Activated CD8-positive, alpha-beta memory T cell treated with anti-CD3 and anti-CD28 coated beads, Interleukin-2, amount 50 U/mL, for 48 hours (primary cell): ENCODE measurements at regions not wholly inside any gene's neighbourhood (a gene's known extent, or its start where the extent isn't known, plus 50 kb on each side); places are given as distances from the start of the nearest gene placed in this dataset.

ENCODE experiments used
- DNase-seq: peaks from one replicate; pipeline ENCODE4 v3.0.0-alpha.2; 2020

DNA sequence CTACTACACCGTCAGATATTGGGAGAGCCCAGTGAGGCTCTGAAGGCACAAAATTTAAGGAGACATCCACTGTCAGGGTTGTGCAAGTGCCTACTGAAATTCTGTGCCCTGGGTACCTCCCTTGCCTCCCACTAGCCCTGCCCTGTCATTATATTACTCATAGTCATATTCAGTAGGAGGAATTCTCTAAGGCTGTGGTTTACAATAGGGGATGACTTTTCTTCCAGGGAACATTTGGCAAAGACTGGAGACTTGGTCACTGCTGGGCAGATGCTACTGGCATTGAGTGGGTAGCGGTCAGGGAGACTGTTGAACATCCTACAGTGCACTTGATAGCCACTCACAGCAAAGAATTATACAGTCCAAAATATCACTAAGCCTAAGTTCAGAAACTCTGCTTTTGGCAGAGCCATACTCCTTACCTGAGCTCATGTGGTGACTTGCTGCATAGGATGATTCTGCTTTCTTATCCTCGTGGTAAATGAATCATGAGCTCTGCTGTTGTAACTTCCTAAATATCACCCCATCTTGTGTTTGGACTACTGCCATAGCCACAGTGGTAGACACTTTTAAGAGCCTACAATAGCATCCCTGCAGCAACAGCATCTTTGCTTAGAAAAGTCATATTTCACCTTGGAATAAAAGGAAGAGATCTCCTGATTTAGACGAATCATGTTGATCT lies 563.4 kb upstream of the PLXNA2 start:
- DNase-seq = no peak

DNA sequence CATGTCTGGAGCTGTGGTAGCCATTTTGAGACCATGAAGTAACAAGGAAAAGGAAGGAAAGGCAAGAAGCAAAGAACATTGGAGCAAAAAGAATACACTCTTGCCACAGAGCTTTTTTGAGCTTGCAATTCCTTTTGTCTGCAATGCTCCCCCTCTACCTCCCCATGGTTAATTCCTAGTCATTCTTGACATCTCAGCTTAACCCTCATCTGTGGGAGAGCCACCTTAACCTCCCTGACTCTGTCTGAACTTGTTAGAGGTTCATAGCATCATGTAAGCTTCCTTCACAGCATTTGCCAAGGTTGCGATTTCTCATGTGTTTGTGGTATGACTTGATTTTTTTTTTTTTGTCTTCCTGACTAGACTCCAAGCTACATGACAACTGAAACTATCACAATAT lies 564.1 kb upstream of the PLXNA2 start:
- DNase-seq = no peak

DNA sequence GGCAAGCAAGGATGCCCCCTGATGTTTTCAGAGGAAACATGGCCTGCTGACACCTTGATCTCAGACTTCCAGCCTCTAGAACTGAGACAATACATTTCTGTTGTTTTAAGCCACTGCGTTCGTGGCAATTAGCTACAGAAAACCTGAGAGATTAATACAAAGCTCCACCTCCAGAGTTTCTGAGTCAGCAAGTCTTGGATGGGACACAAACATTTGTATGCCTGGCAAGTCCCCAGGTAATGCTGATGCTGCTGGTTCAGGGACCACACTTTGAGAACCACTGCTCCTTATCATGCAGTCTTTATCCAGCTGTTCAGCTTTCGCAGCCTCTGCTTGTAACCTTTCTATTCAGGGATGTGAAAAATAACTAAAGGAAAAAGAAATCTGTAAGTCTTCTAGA lies 565.7 kb upstream of the PLXNA2 start:
- no peak for DNase-seq

DNA sequence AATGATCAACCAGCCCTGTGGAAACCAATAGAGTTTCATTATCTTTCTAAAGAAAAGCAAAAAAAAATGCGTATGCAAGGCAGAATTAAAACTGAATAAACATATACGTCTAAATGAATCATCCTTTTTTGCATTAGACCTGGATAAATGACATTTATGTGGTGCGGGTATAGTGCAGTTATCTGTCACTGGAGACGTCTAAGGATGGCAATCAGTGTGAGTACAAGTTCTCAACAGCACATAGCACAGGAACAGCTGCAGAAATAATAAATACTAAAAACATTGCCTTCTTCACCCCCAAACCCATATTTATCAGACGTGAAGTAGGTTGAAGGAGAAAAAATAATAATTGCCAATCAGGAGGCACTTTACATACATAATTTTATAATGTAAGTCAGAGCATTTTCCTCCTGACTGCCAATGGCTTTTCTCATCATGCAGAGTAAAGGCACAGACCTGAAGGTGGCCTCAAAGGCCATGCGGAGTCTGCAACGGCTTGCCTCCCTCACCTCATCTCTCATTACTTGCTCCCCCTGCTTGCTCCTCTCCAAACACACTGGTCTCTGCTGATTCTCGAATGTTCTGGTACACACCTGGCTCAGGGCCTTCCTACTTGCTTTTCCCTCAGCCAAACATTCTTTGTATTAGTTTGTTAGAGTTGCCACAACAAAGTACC lies 574.7 kb upstream of the PLXNA2 start:
- no peak for DNase-seq

DNA sequence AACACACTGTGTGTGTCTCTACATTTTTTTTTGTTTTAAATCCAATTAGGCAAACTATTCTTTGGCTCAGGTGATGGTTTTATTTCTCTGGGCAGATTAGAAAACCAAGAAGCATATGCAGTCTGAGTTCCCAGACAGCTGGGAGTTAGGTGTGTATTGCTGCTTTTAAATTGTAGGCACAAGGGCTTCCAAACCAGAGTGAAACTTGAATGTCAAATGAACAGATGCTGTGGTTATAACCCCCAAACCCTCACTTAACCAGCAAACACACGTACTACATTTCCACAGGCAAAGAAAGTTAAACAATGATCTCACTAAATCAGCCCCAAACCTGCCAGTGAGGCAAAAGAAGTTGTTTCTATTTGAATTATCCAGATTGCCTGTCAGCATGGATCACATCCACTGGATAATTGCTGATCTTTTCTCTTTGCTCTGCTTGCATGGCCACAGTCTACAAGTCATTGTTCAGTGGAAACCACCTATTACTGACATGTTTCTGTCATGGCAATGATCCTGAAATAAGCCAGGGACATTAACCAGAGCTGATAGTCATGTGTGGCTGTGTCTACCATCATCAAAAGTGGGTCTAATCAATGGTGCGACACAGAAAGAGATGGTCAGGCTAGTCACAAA lies 576.5 kb upstream of the PLXNA2 start:
- DNase-seq = no peak

DNA sequence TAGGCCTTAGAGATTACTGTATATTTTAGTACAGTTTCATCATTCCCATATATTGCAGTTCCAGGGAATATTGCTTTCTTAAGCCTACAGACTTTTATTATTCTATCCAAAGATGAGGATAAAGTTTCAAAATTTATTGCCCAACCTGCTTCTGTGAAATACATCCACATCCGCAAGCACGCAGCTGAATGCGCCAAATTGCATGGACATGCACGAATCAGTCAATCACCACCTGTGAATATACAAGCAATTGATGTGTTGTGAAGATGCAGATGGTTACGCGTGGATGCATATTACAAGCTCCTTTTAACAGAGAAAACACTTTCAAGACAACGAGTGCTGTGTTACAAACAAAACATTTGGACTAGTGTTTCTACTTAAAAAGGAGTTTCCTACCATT lies 577.8 kb upstream of the PLXNA2 start:
- DNase-seq = no peak

DNA sequence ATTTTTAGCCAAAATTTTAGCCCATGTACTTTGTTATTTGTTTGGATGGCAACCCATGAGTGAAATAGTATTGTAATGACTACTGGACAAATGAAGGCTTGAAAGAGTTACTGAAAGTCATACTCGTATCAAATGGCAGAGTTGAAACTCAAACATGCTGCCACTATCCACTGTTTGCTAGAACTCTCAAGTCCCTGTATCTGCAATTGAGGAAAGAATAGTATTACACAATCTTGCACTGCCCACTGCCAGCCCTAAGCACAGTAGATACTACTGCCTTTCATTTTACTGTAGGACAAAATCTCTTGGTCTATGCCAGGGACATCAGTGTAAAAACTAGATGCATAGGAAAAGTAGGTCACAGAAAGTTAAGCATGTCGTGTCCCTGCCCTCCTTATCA lies 581.1 kb upstream of the PLXNA2 start:
- no peak for DNase-seq

DNA sequence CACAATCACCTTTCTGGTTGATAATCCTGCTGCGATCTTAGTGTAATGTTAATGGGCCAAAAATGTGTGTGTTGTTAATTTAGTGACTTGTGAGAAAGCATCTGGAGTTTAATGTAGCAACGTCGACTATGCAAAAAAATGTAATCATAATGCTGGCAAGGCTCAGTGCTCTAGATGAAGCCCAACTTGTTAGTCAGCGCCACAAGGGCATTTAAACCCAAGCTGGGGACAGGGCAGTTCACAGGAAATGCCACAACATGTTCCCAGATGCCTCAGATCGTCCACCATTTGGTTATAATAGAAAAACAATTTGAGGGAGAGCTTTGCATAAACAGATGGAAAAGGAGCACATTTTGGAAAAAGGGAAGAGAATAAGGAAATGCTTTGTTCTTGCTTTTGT lies 585.4 kb upstream of the PLXNA2 start:
- DNase-seq = no peak

DNA sequence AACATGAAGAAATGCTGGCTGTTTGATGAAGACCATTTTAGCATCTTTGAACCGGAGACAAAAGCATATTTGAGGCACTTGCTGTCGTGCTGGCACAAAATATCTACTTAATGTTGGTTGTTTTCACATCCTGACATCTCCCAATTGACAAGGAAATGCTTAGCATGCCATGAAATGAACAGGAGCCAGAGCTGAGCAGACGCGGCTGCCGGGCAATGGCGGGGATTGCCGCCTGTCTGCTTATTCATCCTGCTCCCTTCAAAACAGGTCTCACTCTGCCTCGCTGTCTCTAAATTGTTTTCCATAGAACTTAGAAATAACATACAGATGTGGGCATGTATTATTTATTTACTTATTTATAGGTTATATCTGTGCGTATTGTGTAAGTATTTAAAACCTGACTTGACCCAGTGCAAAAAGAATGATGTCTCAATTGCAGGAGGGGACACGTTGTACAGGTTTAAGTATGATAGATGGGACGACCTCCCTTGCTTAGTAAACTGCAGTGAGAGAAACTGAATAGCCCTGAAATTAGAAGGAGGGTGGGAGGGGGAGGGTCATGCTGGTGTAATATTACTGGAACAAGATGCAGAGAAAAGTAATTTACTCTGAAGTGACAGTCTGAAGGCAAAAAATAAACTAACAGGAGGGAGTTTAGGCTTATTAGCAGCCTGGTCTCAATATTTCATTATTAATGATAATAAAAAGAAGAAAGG lies 590.4 kb upstream of the PLXNA2 start:
- no peak for DNase-seq

DNA sequence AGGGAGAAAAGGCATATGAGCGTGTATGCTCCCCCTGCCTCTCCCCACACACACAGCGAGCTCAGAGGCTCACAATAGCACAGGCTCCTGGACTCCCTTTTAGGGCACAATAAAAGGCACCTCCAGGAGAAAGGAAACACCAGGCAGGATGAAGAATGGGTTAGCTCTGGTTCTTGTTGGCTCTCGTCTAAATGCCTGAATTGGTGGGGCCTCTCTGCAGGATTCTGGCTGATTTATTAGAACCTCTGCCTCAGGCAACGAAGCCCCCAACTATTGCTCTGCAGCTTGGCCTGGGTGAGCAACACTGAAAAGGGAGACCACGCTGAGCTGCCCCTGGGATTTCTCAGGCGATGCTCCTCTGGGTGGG lies 590.9 kb upstream of the PLXNA2 start:
- DNase-seq = no peak

DNA sequence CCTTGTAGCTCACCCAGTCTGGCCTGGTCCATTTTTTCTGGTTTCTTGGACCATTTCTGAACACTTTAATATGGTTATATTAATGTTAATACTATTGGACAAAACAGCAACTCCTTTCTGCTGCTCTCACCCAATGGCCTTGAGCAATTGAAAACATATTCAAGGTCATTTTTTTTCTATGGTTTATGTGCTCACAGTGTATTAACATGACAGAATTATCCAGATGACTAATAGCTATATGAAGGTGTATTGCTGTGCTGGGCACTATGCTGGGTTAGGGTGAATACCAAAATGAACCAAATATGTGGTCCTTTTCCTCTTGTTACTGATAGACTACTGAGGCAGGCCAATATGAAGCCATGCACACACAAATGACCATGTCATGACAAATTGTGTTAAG lies 591.6 kb upstream of the PLXNA2 start:
- no peak for DNase-seq

DNA sequence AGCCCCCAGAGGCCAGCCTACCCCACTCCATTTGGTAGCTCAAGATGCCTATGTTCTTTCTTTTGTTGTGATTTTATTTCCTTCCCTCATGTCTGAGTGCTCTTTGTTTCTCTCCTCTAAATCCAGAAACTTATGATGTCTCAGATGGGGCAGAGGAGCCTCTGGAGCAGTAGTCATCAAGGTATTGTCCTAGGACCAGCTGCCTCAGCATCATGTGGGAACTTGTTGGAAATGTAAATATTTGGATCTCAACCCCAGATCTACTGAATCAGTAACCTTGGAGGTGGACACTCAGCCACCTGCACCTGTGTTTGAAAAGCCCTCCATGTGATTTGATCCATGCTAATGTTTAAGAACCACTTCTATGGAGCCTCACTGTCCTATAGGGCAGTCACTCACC lies 593.1 kb upstream of the PLXNA2 start:
- DNase-seq = no peak

DNA sequence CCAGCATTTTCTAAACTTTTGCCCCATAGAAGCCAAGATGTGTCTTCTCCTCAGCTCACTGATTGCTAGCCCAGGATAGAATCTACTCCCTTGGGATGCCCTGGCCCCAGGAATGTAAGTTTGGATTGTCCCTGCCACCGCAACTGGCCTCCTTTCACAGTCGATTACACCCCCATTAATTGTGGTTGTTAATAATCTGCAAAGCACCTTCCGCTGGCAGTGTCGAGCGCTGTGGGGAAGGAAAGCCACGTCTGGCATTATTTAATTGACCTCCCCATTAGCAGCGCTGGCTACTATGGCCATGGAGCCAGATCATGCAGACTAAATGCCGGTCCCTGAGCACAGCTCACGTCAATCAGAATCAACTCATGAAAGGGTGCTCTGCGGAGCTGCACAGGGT lies 597.3 kb upstream of the PLXNA2 start:
- no peak for DNase-seq

DNA sequence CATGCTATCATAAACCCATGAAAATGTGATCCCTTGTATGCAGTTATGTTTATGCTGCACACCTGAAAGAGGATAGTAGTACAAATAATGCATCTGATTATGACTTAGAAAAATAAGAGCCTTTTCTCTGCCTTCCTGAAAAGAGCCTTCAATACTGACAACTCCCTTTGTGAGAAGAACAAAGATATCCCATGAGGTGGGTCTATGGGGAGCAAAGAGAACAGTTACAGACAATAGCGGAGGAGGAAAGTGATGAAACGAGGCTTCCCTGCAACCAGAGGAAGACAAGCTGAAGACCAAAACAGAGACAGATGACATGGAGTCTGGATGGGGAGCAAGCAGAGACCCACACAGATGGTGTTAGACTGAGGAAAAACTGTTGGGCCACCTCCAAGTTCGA lies 598.3 kb upstream of the PLXNA2 start:
- DNase-seq = no peak

DNA sequence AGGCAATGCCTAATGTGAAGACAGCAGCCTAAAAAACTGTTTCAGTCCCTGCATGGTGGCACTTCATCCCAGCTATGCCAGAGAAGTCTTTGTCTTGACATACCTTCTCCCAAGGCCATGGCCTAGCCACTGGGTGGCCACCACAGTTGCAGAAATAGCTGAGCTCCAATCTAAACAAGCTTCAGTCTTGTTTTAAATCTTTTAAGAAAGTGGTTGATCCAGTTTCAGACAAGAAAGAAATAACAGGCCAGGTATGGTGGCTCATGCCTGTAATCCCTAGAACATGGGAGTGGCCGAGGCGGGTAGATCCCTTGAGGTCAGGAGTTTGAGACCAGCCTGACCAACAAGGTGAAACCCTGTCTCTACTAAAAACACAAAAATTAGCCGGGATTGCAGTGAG lies 600.0 kb upstream of the PLXNA2 start:
- DNase-seq = no peak

DNA sequence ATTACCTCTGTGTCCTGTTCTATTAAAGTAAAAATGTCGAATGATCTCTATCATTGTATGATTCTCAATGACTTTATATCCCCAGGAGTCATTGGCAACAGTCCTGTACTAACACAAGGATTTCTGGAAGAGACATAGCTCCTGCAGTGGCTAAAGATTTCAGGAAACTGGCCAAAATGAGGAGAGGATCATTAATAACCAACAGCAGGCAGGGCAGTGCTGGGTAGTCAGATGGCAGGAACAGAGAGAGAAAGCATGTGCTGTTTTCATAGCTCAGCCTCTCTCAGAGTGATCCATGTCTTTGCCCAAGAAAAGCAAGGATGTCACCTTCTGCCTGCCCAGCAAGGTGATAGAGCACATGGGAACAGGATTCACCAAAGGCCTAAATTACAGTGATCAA lies 604.7 kb upstream of the PLXNA2 start:
- no peak for DNase-seq

DNA sequence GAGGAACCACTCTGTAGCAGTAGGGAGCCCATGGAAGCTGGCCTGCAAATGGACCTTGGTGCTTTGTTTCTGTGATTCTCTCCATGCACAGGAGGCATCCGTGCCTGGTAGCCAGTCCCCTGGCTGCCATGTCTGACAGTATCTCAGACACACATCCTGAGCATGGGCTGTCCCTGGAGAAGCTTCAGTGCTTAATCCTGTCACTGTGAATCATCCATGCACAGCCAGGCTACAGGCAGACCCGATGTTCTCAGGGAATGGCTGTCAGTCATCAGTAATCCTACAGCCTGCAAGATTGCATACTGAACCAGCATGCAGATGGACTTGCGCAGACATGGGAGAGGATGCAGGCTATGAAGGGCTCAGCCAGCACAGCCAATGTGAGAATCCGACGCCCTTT lies 606.3 kb upstream of the PLXNA2 start:
- DNase-seq = no peak

DNA sequence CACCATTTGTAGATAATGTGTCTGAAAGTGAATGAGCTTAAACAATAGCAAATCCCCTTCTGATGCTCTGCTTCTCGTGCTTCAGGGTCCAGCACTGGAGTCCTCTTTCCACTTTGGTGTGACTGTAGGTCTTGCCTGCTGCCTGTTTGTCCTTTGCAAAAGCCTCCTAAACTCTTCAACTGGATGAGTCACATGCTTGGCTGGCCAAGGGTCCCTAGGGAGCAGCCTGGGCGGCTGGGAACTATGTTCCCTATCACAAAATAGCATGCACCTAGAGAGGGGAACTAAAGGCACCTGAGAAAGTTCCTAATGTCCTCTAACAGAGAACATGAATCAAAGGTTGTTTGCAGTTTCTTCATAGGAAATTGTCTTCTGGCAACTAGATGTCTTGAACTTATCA lies 607.2 kb upstream of the PLXNA2 start:
- no peak for DNase-seq

DNA sequence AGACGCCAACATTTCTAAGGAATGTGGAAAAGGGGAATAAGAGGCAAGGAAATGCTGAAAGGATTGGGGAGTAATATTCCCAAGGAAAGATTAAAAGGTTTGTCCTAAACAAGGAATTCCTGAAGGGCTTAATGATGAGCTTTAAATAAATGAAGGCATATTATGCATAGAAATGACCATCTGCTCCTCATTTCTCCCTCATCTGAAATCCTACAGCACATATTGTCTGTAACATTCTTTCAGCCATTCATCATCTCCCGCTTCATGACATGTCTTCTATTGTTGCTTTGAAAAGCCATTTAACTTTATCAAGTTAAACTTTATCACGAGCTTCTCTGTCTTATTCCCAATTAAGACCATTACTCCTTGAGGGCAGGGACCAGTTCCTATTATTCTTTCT lies 608.7 kb upstream of the PLXNA2 start:
- no peak for DNase-seq

DNA sequence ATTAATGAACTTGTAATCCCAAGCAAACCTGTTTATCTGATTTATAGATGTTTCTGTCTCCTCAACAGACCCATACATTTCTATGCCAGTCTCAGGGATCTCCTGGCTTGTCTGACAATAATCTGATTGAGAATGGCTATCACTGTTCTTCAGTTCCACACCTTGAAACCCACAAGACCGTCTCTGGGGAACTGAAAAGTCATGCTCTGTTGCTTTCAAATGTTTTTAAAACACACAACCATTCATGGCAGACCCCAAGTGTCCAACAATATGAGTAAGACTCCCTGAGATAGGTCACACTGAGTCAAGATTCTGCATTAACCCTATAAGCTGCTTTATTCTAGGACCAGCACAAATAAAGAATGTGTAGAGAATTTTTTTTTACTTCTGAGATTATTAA lies 611.2 kb upstream of the PLXNA2 start:
- DNase-seq = no peak

DNA sequence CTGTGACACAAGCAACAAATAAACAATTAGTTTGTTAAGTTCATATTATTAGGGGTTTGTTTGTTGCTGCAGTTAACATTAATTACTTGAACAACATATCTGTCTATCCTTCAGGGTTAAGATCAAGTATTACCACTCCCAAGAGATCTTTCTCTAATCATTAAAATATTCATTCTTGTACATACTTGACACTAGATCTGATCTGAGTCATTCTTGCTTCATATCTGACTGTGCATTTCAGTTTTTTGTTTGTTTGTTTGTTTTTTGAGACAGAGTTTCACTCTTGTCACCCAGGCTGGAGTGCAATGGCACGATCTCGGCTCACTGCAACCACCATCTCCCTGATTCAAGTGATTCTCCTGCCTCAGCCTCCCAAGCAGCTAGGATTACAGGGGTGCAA lies 613.3 kb upstream of the PLXNA2 start:
- DNase-seq = no peak

DNA sequence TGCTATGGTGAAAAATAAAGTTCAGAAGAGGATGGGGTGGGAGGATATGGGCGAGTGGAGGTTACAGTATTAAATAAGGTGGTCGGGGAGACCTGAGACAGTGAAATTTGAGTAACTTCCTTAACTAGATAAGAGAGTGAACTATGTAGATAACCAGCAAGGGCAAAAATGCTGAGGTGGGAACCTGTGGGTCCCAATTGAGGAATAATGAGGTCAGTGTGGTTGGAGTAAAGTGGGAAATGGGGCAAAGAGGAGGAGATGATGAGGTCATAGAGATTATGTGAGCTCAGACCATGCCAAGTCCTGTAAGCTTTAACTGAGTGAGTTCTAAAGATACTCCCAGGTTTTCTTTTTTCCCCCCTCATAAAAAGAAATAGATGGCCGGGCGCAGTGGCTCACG lies 614.6 kb upstream of the PLXNA2 start:
- no peak for DNase-seq

DNA sequence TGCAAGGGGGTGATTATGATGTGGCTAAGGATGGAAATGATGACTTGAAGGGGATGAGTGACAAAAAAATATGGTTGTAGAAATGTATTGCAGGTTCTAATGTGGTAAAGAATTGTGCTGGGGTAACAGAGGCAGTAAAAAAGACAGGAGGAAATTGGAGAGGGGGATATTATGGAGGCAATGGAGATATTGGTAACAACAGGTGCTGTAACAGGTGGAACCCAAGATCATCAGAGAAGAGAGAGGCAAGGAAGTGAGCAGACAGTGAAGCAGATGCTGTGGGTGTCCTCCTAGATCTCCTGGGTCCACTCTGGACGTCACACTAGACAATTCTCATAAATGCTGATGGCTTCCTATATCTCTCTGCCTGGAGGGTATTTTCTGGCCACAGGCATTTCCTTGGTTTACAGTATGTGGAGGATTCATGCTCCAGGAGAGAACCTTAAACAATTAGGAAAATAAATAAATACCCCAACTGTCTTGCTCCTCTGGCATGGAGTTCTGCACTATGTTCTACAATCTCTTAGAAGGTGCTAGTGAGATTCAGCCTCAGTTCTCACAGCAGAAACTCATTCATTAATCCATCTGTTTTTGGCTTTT lies 620.3 kb upstream of the PLXNA2 start:
- DNase-seq = no peak
